Upper lobe of left lung (tissue), 4 donors: ENCODE measurements at regions not wholly inside any gene's neighbourhood (a gene's known extent, or its start where the extent isn't known, plus 50 kb on each side); places are given as distances from the start of the nearest gene placed in this dataset.

Source experiments
- EP300 ChIP-seq, 4 donors: sonication (generic); formaldehyde crosslinking; IDR thresholded peaks; one replicate each; pipeline ENCODE4 v1.5.1; 2017; ENCODE audit warnings: antibody characterized with exemption in 4 of 4, control low read depth in 2 of 4
- POLR2A ChIP-seq, 4 donors: fragments of 450-650 bp; IDR thresholded peaks; one replicate each; pipeline ENCODE4 v1.5.1; 2016 to 2017; ENCODE audit warnings: antibody characterized with exemption in 4 of 4, mild to moderate bottlenecking in 2 of 4
- TF ChIP-seq, protein P1 (sequence below), 6 experiments: fragments of 450-650 bp in 4 of 6; fragments of 200-600 bp in 2 of 6; sonication (generic) in 2 of 6; IDR thresholded peaks; one replicate each; pipeline ENCODE4 v1.5.1; 2016 to 2019; ENCODE audit warnings: antibody characterized with exemption in 6 of 6

GRCh38 chr10:3535001-3535400 lies 250.0 kb downstream of the KLF6 start:
- TF ChIP-seq EP300 (IDR thresholded peaks at IDR 0.05) (no peak), POLR2A (IDR thresholded peaks at IDR 0.05) (no peak)
- TF ChIP-seq, protein P1, sequence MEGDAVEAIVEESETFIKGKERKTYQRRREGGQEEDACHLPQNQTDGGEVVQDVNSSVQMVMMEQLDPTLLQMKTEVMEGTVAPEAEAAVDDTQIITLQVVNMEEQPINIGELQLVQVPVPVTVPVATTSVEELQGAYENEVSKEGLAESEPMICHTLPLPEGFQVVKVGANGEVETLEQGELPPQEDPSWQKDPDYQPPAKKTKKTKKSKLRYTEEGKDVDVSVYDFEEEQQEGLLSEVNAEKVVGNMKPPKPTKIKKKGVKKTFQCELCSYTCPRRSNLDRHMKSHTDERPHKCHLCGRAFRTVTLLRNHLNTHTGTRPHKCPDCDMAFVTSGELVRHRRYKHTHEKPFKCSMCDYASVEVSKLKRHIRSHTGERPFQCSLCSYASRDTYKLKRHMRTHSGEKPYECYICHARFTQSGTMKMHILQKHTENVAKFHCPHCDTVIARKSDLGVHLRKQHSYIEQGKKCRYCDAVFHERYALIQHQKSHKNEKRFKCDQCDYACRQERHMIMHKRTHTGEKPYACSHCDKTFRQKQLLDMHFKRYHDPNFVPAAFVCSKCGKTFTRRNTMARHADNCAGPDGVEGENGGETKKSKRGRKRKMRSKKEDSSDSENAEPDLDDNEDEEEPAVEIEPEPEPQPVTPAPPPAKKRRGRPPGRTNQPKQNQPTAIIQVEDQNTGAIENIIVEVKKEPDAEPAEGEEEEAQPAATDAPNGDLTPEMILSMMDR (IDR thresholded peaks at IDR 0.05): no peak
